H9 (cell line): ENCODE measurements at regions not wholly inside any gene's neighbourhood (a gene's known extent, or its start where the extent isn't known, plus 50 kb on each side); places are given as distances from the start of the nearest gene placed in this dataset.

Source experiments
- DNase-seq: peaks from one replicate; pipeline ENCODE4 v3.0.0-alpha.2; 2017
- H2AFZ ChIP-seq: one replicate; pipeline ENCODE4 v1.6.1; 2013; ENCODE audit warnings: mild to moderate bottlenecking, low read length, control low read depth, moderate library complexity
- H2AK5ac ChIP-seq: 2 replicates; pipeline ENCODE4 v1.6.1; 2013; ENCODE audit warnings: low read length, control low read depth, mixed read lengths; ENCODE audit not compliant: insufficient read length
- H2BK120ac ChIP-seq: one replicate; pipeline ENCODE4 v1.6.1; 2013; ENCODE audit warnings: low read depth, mild to moderate bottlenecking, low read length, control low read depth, inconsistent platforms; ENCODE audit not compliant: poor library complexity, severe bottlenecking
- H2BK12ac ChIP-seq: 2 replicates; pipeline ENCODE4 v1.6.1; 2013; ENCODE audit warnings: low read length, control low read depth, mixed read lengths, low read depth; ENCODE audit not compliant: insufficient read length
- H2BK15ac ChIP-seq: 2 replicates; pipeline ENCODE4 v1.6.1; 2013; ENCODE audit warnings: low read depth, low read length, control low read depth
- H2BK20ac ChIP-seq: one replicate; pipeline ENCODE4 v1.6.1; 2013; ENCODE audit warnings: low read depth, mild to moderate bottlenecking, low read length, control low read depth, inconsistent platforms; ENCODE audit not compliant: poor library complexity, severe bottlenecking
- H2BK5ac ChIP-seq: 2 replicates; pipeline ENCODE4 v1.6.1; 2013; ENCODE audit warnings: low read length, control low read depth, mixed read lengths; ENCODE audit not compliant: insufficient read length
- H3K14ac ChIP-seq: 2 replicates; pipeline ENCODE4 v1.6.1; 2013; ENCODE audit warnings: low read length, control low read depth; ENCODE audit not compliant: insufficient read depth
- H3K18ac ChIP-seq: 2 replicates; pipeline ENCODE4 v1.6.1; 2013; ENCODE audit warnings: low read depth, mild to moderate bottlenecking, mixed read lengths, low read length, control low read depth; ENCODE audit not compliant: insufficient read length
- H3K23ac ChIP-seq: 2 replicates; pipeline ENCODE4 v1.6.1; 2013; ENCODE audit warnings: low read length, control low read depth, mixed read lengths, low read depth; ENCODE audit not compliant: insufficient read length
- H3K23me2 ChIP-seq: 2 replicates; pipeline ENCODE4 v1.6.1; 2013; ENCODE audit warnings: low read depth, mild to moderate bottlenecking, mixed read lengths, low read length, control low read depth; ENCODE audit not compliant: insufficient read length, poor library complexity, severe bottlenecking
- H3K27ac ChIP-seq: 2 replicates; pipeline ENCODE4 v1.5.1; 2013; ENCODE audit warnings: low read length, control low read depth, mixed read lengths, low read depth; ENCODE audit not compliant: insufficient read length
- H3K27me3 ChIP-seq: 2 replicates; pipeline ENCODE4 v1.6.1; 2013; ENCODE audit warnings: low read length, control low read depth, inconsistent platforms; ENCODE audit not compliant: insufficient read depth
- H3K4ac ChIP-seq: 2 replicates; pipeline ENCODE4 v1.6.1; 2013; ENCODE audit warnings: low read depth, mild to moderate bottlenecking, control low read depth, inconsistent platforms, low read length, moderate library complexity
- H3K4me1 ChIP-seq: 2 replicates; pipeline ENCODE4 v1.6.1; 2013; ENCODE audit warnings: low read length, control low read depth, inconsistent platforms; ENCODE audit not compliant: insufficient read depth
- H3K4me2 ChIP-seq: 2 replicates; pipeline ENCODE4 v1.6.1; 2013; ENCODE audit warnings: low read length, control low read depth, mixed read lengths; ENCODE audit not compliant: insufficient read length, insufficient read depth
- H3K56ac ChIP-seq: 2 replicates; pipeline ENCODE4 v1.6.1; 2013; ENCODE audit warnings: low read depth, mild to moderate bottlenecking, mixed read lengths, low read length, control low read depth; ENCODE audit not compliant: insufficient read length
- H3K79me1 ChIP-seq: 2 replicates; pipeline ENCODE4 v1.6.1; 2013; ENCODE audit warnings: low read depth, mild to moderate bottlenecking, moderate library complexity, low read length, control low read depth, inconsistent platforms; ENCODE audit not compliant: insufficient read depth, poor library complexity, severe bottlenecking
- H3K79me2 ChIP-seq: 2 replicates; pipeline ENCODE4 v1.6.1; 2013; ENCODE audit warnings: low read length, control low read depth, inconsistent platforms; ENCODE audit not compliant: insufficient read depth
- H3K9ac ChIP-seq: 2 replicates; pipeline ENCODE4 v1.6.1; 2013; ENCODE audit warnings: low read length, control low read depth, mixed read lengths; ENCODE audit not compliant: insufficient read length; ENCODE audit errors: extremely low read depth
- H3K9me3 ChIP-seq: one replicate; pipeline ENCODE4 v1.6.1; 2013; ENCODE audit warnings: low read depth, low read length, inconsistent platforms; ENCODE audit not compliant: control insufficient read depth
- H3T11ph ChIP-seq: one replicate; pipeline ENCODE4 v1.6.1; 2013; ENCODE audit warnings: mild to moderate bottlenecking, low read length, control low read depth, inconsistent platforms
- H4K20me1 ChIP-seq: one replicate; pipeline ENCODE4 v1.6.1; 2013; ENCODE audit not compliant: control insufficient read depth, insufficient read length, insufficient read depth
- H4K5ac ChIP-seq: 2 replicates; pipeline ENCODE4 v1.6.1; 2013; ENCODE audit warnings: low read depth, mild to moderate bottlenecking, mixed read lengths, low read length, control low read depth; ENCODE audit not compliant: insufficient read length
- H4K8ac ChIP-seq: replicated peaks from 2 replicates; pipeline ENCODE4 v1.6.1; 2013; ENCODE audit warnings: low read length, control low read depth, mixed read lengths, low read depth; ENCODE audit not compliant: insufficient read length
- H4K91ac ChIP-seq: 2 replicates; pipeline ENCODE4 v1.6.1; 2013; ENCODE audit warnings: low read depth, mild to moderate bottlenecking, moderate library complexity, mixed read lengths, low read length, control low read depth; ENCODE audit not compliant: insufficient read length
- H3K27ac Mint-ChIP-seq, 3 experiments: 2 replicates in 2 of 3; 3 replicates in 1 of 3; pipeline ENCODE4 v1.8.0; 2020 to 2021; ENCODE audit warnings: mixed read lengths in 3 of 3, mild to moderate bottlenecking in 1 of 3, moderate library complexity in 1 of 3
- H3K27me3 Mint-ChIP-seq: 2 replicates; pipeline ENCODE4 v1.8.0; 2021; ENCODE audit warnings: low read depth, mild to moderate bottlenecking, moderate library complexity, mixed read lengths
- H3K36me3 Mint-ChIP-seq, 3 experiments: 2 replicates in 2 of 3; 3 replicates in 1 of 3; pipeline ENCODE4 v1.8.0; 2020 to 2021; ENCODE audit warnings: low read depth in 3 of 3, mixed read lengths in 3 of 3; ENCODE audit not compliant: insufficient read depth in 1 of 3
- H3K4me1 Mint-ChIP-seq, 2 experiments: 2 replicates each; pipeline ENCODE4 v1.8.0; 2020; ENCODE audit warnings: mixed read lengths in 2 of 2
- H3K4me3 Mint-ChIP-seq, 2 experiments: 2 replicates in 1 of 2; 3 replicates in 1 of 2; pipeline ENCODE4 v1.8.0; 2020 to 2021; ENCODE audit warnings: mild to moderate bottlenecking in 2 of 2, mixed read lengths in 2 of 2, moderate library complexity in 1 of 2
- H3K9me3 Mint-ChIP-seq, 2 experiments: 2 replicates in 1 of 2; 3 replicates in 1 of 2; pipeline ENCODE4 v1.8.0; 2020; ENCODE audit warnings: mild to moderate bottlenecking in 2 of 2, mixed read lengths in 2 of 2, moderate library complexity in 1 of 2
- CTCF ChIP-seq: fragments of 200-600 bp; sonication (generic); conservative IDR thresholded peaks from 3 replicates; pipeline ENCODE4 v1.8.0; 2021; ENCODE audit warnings: antibody characterized with exemption, mild to moderate bottlenecking
- WGBS: extraction: QIAGEN DNeasy Blood & Tissue Kit; methylation state at CpG from one replicate; pipeline ENCODE4 v1.1.7; 2013; ENCODE audit warnings: missing lambda C conversion rate, low lambda C conversion rate, mixed read lengths; ENCODE audit not compliant: insufficient read length; ENCODE audit errors: extremely low coverage; 5-methylcytosine and 5-hydroxymethylcytosine counted together

- DNase-seq: no peak
- Histone ChIP-seq H3K4ac (no peak overlapping the region), H2AFZ (no peak overlapping the region), H2BK120ac (no peak overlapping the region), H3K79me2 (no peaks in the 10 kb centered on the region), H3K79me1 (no peaks in the 10 kb centered on the region), H2BK15ac (no peak overlapping the region), H3K23ac (no peak overlapping the region), H3K56ac (no peak overlapping the region), H4K8ac (no peak overlapping the region), H3K18ac (no peak overlapping the region), H3K9me3 (no peaks in the 10 kb centered on the region), H3K27me3 (no peaks in the 10 kb centered on the region), H3K27ac (no peak overlapping the region), H3K23me2 (no peaks in the 10 kb centered on the region), H2BK20ac (no peak overlapping the region), H4K20me1 (no peaks in the 10 kb centered on the region), H2BK12ac (no peak overlapping the region), H3K4me1 (no peaks in the 10 kb centered on the region), H2AK5ac (no peak overlapping the region), H3K9ac (no peak overlapping the region), H3K14ac (no peak overlapping the region), H4K5ac (no peak overlapping the region), H3T11ph (no peak overlapping the region), H2BK5ac (no peak overlapping the region), H3K4me2 (no peak overlapping the region), H4K91ac (no peak overlapping the region)
- Mint-ChIP-seq H3K27me3 (no peaks in the 10 kb centered on the region), H3K9me3 (no peaks in the 10 kb centered on the region), H3K4me1 (peaks cover 7 to 14% of the 10 kb centered on the region in 2 experiments), H3K36me3 (no peaks in the 10 kb centered on the region), H3K27ac (no peak overlapping the region), H3K4me3 (no peak overlapping the region)
- TF ChIP-seq CTCF: no peak
- WGBS: no CpG with 5 or more reads among the region's 4 CpGs
Measured at GRCh38 chr13:73842626-73843025, 291.6 kb downstream of the KLF12 start.
